MM.1S (cell line): ENCODE measurements at regions not wholly inside any gene's neighbourhood (a gene's known extent, or its start where the extent isn't known, plus 50 kb on each side); places are given as distances from the start of the nearest gene placed in this dataset.

Experiments
- EZH2 ChIP-seq: fragments of 300-600 bp; sonication (generic); optimal IDR thresholded peaks from 2 replicates; pipeline ENCODE3; 2017; ENCODE audit warnings: low read depth, mild to moderate bottlenecking, antibody characterized with exemption, low read length, mixed read lengths
- TF ChIP-seq, protein P1 (sequence below): fragments of 300-600 bp; sonication (generic); IDR thresholded peaks from 2 replicates; pipeline ENCODE4 v1.5.1; 2016; ENCODE audit warnings: antibody characterized with exemption, low read length, mixed read lengths

- TF ChIP-seq, protein P1, sequence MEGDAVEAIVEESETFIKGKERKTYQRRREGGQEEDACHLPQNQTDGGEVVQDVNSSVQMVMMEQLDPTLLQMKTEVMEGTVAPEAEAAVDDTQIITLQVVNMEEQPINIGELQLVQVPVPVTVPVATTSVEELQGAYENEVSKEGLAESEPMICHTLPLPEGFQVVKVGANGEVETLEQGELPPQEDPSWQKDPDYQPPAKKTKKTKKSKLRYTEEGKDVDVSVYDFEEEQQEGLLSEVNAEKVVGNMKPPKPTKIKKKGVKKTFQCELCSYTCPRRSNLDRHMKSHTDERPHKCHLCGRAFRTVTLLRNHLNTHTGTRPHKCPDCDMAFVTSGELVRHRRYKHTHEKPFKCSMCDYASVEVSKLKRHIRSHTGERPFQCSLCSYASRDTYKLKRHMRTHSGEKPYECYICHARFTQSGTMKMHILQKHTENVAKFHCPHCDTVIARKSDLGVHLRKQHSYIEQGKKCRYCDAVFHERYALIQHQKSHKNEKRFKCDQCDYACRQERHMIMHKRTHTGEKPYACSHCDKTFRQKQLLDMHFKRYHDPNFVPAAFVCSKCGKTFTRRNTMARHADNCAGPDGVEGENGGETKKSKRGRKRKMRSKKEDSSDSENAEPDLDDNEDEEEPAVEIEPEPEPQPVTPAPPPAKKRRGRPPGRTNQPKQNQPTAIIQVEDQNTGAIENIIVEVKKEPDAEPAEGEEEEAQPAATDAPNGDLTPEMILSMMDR: no peak
- TF ChIP-seq EZH2: no peak
These were observed 317.4 kb upstream of the ADARB2 start for GRCh38 chr10:2054728-2055127.
